ENCODE measurements at regions not wholly inside any gene's neighbourhood (a gene's known extent, or its start where the extent isn't known, plus 50 kb on each side); places are given as distances from the start of the nearest gene placed in this dataset.
A peak's percentile ranks its signal among the peaks of the same experiment; 100 is the strongest.

- peak in 1 of 4 donors; percentile 37 for DNase-seq
- intact Hi-C loops (cut with DNase I): no loop called here
- Histone ChIP-seq H3K27me3 (no peaks in the 10 kb centered on the region), H3K27ac (no peak overlapping the region), H3K36me3 (no peaks in the 10 kb centered on the region), H3K4me3 (no peak overlapping the region), H3K4me1 (no peaks in the 10 kb centered on the region), H3K9me3 (no peaks in the 10 kb centered on the region)
- no peak for ATAC-seq
- no peak for TF ChIP-seq CTCF (IDR thresholded peaks at IDR 0.05)
These were observed 452.1 kb upstream of the PTPRD start for GRCh38 chr9:11064909-11065308.

DNA sequence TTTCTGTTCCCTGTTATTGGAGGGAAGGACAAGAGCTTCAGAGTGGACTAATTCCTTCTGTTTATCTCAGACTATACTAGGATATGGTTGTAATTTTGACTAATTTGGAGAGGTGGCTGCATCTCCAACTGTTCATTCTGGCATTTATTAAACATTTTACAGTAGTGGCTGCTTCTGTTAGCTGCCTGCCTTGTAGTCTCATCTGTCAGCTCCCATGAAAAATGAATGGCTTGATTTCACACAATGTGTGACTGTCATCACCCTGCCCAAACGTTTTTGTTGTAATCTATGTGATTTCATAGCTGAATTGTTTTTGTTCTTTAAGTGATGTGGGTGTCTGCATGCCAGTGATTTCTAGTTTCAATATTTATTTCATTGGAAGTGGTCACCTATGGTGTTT, 459.4 kb upstream of the PTPRD start:
- intact Hi-C loops (cut with DNase I): no loop called here

DNA sequence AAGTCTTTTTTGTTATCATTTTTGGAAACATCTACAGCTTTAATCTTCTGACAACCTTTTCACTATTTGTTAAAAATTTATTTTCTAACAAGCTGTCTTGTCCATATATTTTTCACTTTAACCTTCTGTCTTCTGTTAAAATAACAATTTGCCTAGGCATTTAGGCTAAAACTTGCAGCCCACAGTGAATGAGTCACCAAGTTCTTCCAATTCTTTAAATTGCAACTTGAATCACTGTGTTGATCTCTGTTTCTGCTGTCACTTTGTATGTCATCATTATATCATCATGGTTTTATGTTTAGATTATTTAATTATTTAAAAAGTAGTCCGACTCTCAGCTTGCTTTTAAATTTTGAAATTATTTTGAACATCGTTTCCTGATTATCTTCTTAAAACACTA, 473.8 kb upstream of the PTPRD start:
- H3K4me1 ChIP-seq: no peaks in the 10 kb centered on the region
- intact Hi-C loops (cut with DNase I): no loop called here
- no peak overlapping the region for H3K27ac ChIP-seq
- no peaks in the 10 kb centered on the region for H3K36me3 ChIP-seq
- TF ChIP-seq CTCF (IDR thresholded peaks at IDR 0.05): no peak
- H3K4me3 ChIP-seq: no peak overlapping the region
- ATAC-seq (no peak), DNase-seq (no peak)
- H3K9me3 ChIP-seq: no peaks in the 10 kb centered on the region
- no peaks in the 10 kb centered on the region for H3K27me3 ChIP-seq

More for the DNA sequence above, 459.4 kb upstream of the PTPRD start:
- TF ChIP-seq CTCF (IDR thresholded peaks at IDR 0.05): no peak
- Histone ChIP-seq H3K36me3 (no peaks in the 10 kb centered on the region), H3K4me1 (no peaks in the 10 kb centered on the region), H3K4me3 (no peak overlapping the region), H3K9me3 (no peaks in the 10 kb centered on the region), H3K27ac (no peak overlapping the region), H3K27me3 (no peaks in the 10 kb centered on the region)
- DNase-seq (no peak), ATAC-seq (no peak)

DNA sequence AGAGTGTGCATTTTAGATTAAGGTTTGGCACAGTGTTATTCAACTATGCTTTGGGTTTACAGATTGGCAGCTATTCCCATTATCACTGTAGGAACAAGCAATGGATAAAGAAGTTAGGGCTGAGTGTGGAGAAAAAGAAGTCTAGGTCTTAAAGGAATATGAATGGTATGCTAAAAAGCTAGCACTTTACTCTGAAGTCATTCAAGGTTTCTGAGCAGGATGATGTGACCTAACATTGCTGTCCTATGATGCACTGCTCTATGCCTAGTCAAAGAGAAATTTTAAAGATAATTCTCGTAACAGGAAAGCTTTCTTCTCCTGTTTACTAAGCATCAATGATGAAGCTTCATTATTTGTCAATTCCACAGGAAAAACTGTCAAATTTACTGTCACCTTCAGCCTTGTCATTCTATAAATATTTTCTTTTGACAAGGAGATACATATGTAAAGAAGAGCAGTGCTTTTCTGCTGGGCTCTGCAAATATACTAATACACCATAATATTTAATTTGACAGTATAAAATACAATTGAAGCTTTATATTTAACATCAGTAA, 476.1 kb upstream of the PTPRD start:
- no peak for TF ChIP-seq CTCF (IDR thresholded peaks at IDR 0.05)
- Histone ChIP-seq H3K4me1 (no peaks in the 10 kb centered on the region), H3K4me3 (no peak overlapping the region), H3K27me3 (no peaks in the 10 kb centered on the region), H3K36me3 (no peaks in the 10 kb centered on the region), H3K27ac (no peak overlapping the region), H3K9me3 (no peaks in the 10 kb centered on the region)
- DNase-seq (no peak), ATAC-seq (no peak)
- intact Hi-C loops (cut with DNase I): no loop called here

GRCh38 chr9:11092974-11093373, 480.2 kb upstream of the PTPRD start:
- H3K4me3 ChIP-seq: no peak overlapping the region
- TF ChIP-seq CTCF (IDR thresholded peaks at IDR 0.05): no peak
- intact Hi-C loops (cut with DNase I): no loop called here
- no peaks in the 10 kb centered on the region for H3K9me3 ChIP-seq
- DNase-seq (no peak), ATAC-seq (no peak)
- H3K27ac ChIP-seq: no peak overlapping the region
- H3K36me3 ChIP-seq: no peaks in the 10 kb centered on the region
- no peaks in the 10 kb centered on the region for H3K27me3 ChIP-seq
- H3K4me1 ChIP-seq: no peaks in the 10 kb centered on the region

Data from left lung (tissue), 4 donors.